GM10266 (cell line): ENCODE measurements at regions not wholly inside any gene's neighbourhood (a gene's known extent, or its start where the extent isn't known, plus 50 kb on each side); places are given as distances from the start of the nearest gene placed in this dataset.

ENCODE experiments used
- DNase-seq: peaks from one replicate; pipeline ENCODE4 v3.0.0; 2012; ENCODE audit errors: extremely low spot score
- TF ChIP-seq, protein P1 (sequence below): IDR thresholded peaks from 2 replicates; pipeline ENCODE4 v1.5.1; 2012; ENCODE audit warnings: mild to moderate bottlenecking, low read depth; ENCODE audit not compliant: control insufficient read depth, insufficient read depth; ENCODE audit errors: missing control alignments

DNA sequence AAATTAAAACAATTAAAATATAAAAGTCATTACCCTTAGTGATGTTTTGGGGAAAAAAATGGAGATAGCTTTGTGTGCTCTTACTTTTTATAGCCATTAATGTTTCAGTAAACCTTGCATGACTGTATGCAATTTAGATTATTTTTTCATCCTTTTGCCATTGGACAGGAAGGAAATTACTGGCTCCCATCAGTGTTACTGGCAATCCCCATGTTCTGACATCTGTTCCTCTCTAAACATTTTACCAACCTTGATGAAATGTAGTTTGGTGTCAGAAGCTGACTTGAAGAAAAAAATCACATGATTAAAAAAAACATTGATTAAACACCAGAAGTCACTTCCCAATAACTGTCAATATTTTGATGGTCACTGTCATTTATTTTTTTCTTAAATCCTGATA is 52.3 kb upstream of the ZNF536 start:
- TF ChIP-seq, protein P1, sequence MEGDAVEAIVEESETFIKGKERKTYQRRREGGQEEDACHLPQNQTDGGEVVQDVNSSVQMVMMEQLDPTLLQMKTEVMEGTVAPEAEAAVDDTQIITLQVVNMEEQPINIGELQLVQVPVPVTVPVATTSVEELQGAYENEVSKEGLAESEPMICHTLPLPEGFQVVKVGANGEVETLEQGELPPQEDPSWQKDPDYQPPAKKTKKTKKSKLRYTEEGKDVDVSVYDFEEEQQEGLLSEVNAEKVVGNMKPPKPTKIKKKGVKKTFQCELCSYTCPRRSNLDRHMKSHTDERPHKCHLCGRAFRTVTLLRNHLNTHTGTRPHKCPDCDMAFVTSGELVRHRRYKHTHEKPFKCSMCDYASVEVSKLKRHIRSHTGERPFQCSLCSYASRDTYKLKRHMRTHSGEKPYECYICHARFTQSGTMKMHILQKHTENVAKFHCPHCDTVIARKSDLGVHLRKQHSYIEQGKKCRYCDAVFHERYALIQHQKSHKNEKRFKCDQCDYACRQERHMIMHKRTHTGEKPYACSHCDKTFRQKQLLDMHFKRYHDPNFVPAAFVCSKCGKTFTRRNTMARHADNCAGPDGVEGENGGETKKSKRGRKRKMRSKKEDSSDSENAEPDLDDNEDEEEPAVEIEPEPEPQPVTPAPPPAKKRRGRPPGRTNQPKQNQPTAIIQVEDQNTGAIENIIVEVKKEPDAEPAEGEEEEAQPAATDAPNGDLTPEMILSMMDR = no peak

GRCh38 chr19:30320466-30320865 is 51.7 kb upstream of the ZNF536 start:
- TF ChIP-seq, protein P1 = no peak
- no peak for DNase-seq

More for the DNA sequence above, 52.3 kb upstream of the ZNF536 start:
- no peak for DNase-seq

GRCh38 chr19:30320916-30321315 is 51.3 kb upstream of the ZNF536 start:
- TF ChIP-seq, protein P1 = no peak
- DNase-seq = no peak
